GM11168 (cell line): ENCODE measurements at regions not wholly inside any gene's neighbourhood (a gene's known extent, or its start where the extent isn't known, plus 50 kb on each side); places are given as distances from the start of the nearest gene placed in this dataset.

Experiments used
- in situ Hi-C: fragments of 300-500 bp; cut with MboI; formaldehyde crosslinking; loops from one replicate; pipeline ENCODE4 v1.12.0; 2022; ENCODE audit warnings: low sequenced_read_pairs; ENCODE audit not compliant: unreplicated experiment

GRCh38 chr5:174281855-174282254 is 236.3 kb downstream of the NSG2 start:
- in situ Hi-C loops = no loop called here

DNA sequence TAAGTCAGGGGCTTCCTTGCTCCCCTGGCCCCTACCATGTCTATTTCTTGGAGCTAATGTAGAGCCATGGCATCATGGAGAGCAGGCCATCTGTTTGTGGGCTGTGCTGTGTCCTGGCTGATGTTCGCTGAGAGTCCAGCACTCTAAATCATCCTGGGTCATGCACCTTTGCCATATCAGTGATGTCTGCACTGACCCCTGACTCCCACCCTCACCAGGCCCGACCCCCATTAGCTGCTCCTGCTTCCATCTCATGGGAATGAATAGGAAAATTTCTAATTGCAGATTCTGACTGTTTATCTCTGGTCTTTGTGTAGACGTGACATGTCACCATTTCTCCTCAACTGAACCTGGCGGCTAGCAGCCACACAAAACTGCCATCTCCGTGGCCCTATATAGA is 236.9 kb downstream of the NSG2 start:
- in situ Hi-C loops = no loop called here

- in situ Hi-C loops = no loop called here
Measured at GRCh38 chr5:174283211-174284005, 237.9 kb downstream of the NSG2 start.

DNA sequence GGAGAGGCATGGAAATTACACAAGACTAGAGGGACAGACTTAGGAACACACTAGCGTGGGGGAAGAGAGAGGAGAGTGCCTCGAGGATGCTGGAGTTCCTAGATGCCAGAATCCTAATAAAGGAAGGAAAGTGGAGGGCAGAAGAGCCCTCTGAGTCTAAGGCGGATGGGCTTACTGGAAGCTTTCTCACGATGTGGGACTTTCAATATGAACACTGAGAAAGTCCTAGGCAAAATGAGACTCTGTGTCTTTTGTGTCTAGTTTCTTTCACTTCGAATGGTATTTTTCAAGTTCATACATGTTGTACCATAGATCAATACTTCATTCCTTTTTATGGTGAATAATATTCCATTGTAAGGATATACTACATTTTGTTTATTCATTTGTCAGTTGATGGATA is 239.4 kb downstream of the NSG2 start:
- in situ Hi-C loops = no loop called here

GRCh38 chr5:174287761-174288160 is 242.3 kb downstream of the NSG2 start:
- in situ Hi-C loops = no loop called here

DNA sequence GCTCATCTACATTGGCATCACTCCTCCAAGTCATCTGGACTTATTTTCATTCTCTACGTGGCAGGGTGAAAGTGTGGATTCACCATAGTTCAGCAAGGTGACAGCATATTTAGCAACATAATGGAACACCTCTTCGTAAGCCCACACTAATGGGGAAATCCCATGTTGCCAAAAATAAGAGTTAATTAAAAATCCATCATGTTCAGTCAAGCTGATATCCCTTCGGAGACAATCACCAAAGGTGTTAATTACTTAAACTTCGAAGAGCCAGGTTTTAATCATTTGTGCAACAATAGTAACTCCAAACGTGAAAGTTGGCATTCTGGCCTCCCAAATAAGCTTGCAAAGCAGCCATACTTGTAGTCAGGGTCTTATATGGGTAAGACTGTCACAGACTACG is 242.9 kb downstream of the NSG2 start:
- in situ Hi-C loops = no loop called here

DNA sequence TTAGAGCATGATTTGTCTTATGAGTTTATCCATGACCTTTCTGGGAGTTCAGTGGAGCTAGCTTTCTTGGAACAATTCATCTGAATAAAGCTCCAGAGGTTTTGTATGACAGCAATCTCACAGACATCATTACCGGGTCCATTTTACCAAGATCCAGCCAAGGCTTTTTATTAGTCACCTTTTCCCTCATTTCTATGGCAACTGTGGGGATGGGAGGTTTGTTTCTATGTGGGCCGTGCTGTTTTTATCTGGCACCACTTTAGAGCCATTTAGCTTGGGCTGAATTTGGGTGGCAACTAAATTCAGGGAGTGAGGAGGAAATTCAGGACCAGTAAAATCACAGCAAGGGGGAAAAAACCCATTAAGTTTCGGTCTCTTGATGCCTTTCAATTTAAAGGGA is 245.7 kb downstream of the NSG2 start:
- in situ Hi-C loops = no loop called here

DNA sequence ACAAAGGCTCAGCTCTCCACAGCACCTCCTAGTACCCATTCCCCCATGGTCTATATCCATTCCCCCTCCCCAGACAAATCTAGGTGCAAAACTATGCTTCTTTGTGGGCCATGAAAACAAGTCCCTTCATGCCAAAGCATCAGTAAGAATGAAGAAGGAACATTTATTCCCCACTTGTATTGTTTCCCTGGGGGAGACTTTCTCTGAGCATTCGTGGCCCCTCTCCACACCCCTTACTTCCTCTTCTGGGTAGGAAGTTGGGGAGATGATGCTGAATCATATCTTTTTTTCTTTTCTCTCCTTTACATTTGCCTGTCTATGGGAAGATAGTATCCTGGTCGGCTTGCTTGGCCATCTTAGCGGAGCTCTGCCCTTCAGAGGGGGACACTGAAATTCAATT is 246.8 kb downstream of the NSG2 start:
- in situ Hi-C loops = no loop called here

DNA sequence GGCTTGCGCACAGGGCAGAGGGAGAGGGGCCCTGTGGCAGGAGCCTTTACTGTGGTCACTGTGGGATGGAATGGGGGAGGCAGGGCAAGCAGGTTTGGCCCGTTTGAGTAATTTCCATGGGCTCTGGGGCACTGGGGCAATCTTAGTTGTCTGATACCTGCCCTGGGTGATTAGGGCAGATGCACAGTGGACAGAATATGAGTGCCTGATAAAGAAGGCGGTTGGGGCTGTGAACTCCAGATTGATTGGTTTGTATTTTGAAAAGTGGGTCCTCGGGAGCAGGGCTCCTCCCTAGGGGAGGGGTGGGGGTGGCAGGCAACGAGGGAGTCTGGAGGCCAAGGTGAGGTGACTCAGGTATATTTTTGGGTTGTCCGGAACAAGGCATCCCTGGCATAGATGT is 247.5 kb downstream of the NSG2 start:
- in situ Hi-C loops = no loop called here

GRCh38 chr5:174293481-174293880 is 248.0 kb downstream of the NSG2 start:
- in situ Hi-C loops = no loop called here

DNA sequence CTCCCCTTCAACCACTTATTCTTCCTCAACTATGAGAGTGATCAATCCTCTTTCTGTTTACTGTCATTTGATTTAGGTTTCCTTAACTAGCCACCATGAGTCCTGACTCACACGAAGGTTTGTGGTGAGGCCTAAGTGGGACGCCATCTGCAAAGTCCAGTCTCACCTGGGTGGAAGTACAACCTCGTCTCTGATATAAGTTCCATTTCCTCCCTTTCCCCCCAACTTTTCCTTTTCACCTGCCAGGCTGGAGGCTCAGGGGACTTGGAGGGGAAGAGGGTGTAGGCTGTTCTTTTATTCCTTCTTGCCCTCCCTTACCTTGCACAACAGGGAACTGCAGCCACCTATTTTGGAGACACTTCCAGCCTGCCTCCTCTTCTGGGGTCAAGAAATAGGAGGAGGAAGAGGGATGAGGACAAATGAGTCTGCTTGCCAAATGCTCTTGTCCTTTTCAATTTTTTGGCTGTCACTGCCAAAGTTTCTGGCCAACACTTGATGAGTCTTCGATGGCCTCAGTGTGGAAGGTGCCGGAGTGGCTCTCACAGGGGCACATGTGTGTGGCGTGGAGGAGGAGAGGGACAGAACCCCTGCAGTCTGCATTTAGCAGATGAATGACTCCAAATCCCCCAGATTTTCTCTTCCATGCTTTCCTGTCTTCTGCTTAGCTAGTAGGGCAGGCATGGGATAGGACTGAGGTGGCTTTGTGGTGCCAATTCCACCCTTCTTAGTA is 249.6 kb downstream of the NSG2 start:
- in situ Hi-C loops = no loop called here

DNA sequence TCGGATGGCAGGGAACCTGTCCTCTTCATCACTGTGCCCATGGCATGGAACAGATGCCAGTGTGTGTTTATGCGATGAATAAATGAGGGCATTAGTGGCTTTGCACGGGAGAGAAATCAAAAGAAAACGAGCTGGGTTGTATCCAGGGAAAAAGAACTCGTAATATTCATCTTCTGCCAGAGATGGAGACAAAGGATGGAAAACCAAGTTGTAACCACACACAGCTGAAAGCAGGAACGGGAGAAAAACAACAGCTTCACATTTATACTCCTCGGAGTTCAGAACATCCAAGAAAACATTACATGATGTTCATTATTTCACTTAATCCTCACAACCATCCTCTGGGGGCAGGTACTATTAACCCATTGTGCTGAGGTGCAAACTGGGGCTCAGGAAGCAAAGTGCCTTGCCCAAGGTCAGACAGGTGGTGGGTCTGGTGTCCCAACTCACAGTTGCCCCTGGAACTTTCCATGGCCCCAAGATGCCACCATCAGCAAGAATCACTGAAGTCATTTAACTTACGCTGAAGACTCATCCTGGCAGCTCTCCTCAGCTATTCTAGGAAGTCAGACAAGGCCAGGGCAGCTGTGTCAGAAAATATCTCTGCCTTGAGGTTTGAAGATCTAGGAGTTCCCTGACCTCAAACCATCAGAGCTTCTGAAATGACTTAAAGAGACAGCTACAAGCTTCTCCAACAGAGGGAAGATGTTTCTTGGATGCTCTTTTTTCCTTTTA is 250.4 kb downstream of the NSG2 start:
- in situ Hi-C loops = no loop called here

- in situ Hi-C loops = loop anchor here (25.0 kb wide), 1 partner anchor 688 kb away; the partner anchor contains the start of gene BOD1
Measured at GRCh38 chr5:174300118-174300940, 254.8 kb downstream of the NSG2 start.

DNA sequence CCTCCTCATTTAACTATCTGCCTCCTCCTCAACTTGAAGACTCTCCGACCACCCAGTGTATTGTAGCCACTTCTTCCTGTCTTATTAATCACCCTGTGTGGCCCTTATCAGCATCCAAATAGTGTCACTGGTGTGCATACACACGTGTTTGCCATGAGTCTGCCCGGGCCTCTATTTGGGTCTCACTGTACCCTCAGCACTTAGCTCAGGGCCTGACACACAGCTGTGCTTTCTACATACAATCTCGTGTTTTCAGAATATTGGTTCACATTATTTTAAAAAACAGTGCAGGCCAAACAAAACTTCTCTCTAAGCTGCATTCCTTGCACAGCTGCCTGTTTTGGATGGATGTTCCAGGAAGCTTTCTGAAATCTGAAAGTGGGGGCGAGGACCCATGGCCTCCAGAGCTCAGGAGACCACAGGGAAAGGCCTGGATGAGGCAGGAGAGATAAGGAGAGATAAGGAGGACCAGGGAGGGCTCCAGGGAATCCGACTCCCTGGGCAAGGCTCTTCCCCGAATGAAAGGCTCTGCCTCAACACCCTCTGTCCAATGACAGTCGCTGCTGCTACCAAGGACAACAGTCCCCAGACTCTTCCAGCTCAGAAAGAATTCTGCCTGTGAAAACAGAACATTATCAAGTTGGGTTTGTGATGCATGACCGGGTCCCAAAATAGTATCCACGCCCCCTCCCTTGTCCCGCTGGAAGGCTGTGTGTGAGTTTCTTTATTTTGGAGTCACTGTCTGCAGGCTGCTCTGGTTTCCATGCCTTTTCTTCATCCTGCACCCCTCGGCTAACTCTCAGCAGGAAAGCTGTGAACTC is 255.6 kb downstream of the NSG2 start:
- in situ Hi-C loops = loop anchor here (25.0 kb wide), 1 partner anchor 689 kb away; the partner anchor contains the start of gene BOD1

- in situ Hi-C loops = loop anchor here (25.0 kb wide), 1 partner anchor 690 kb away; the partner anchor contains the start of gene BOD1
Measured at GRCh38 chr5:174301848-174302625, 256.5 kb downstream of the NSG2 start.

GRCh38 chr5:174303035-174303434 is 257.5 kb downstream of the NSG2 start:
- in situ Hi-C loops = loop anchor here (25.0 kb wide), 1 partner anchor 691 kb away; the partner anchor contains the start of gene BOD1

DNA sequence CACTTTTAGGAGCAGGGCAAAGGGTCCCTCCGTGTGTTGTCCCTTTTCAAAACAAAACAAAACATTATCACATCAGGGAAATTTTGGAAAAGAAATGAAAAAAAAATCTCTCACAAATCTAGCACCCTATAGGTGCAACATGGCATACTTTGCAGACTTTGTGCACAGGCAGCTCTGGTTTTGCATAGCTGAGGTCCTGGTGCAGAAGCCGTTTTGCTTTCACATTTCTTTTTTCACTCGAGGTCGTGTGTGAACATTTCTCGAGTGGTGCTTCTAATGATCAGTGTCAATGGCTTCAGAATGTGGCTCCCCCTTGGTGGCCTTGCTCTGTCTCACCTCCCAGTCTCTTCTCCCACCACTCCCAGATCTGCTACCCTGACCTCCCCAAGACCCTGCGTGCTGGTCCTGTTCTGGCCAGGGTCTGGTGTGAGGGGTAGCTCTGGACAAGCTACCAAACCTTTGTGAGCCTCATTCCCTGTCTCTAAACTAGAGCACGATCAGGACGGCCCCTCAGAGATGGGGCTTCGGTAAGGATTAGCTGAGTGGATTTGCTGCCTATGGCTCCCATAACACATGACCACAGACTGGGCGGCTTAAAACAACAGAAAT is 258.0 kb downstream of the NSG2 start:
- in situ Hi-C loops = loop anchor here (25.0 kb wide), 1 partner anchor 691 kb away; the partner anchor contains the start of gene BOD1

DNA sequence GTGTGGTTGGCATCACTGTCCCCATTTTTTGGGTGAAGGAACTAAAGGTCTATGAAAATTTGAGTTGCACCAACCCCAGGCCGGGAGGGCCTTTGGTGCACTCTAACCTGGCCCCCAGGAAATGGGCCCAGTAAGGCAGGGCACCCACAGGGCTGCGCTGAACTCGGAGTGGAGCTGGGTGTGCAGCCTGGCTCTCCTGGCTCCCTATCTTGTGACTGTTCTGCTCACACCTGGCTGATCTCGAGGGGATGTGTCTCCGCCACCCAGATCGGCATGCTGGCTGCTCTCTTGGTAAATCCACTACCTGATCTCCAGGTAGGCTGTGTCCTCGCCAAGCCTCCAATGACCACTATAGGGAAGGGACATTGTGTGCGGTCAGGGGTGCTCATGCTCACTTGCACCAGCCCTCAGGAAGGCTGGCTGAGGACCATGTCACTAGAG is 259.8 kb downstream of the NSG2 start:
- in situ Hi-C loops = loop anchor here (25.0 kb wide), 1 partner anchor 693 kb away; the partner anchor contains the start of gene BOD1
